Hematopoietic multipotent progenitor cell treated with erythropoietin and hydrocortisone succinate and interleukin-3 and kit ligand, for 4 days (in vitro differentiated cells): ENCODE measurements at regions not wholly inside any gene's neighbourhood (a gene's known extent, or its start where the extent isn't known, plus 50 kb on each side); places are given as distances from the start of the nearest gene placed in this dataset.

Experiments
- DNase-seq: peaks from one replicate; pipeline ENCODE4 v3.0.0-alpha.2; 2015

- no peak for DNase-seq
Measured at GRCh38 chr13:73222627-73223305, 164.0 kb downstream of the KLF5 start.

GRCh38 chr13:73220966-73221720 lies 162.3 kb downstream of the KLF5 start:
- no peak for DNase-seq

GRCh38 chr13:73218181-73218580 lies 159.4 kb downstream of the KLF5 start:
- no peak for DNase-seq

GRCh38 chr13:73216381-73216831 lies 157.6 kb downstream of the KLF5 start:
- no peak for DNase-seq

GRCh38 chr13:73215823-73216222 lies 157.0 kb downstream of the KLF5 start:
- no peak for DNase-seq

DNA sequence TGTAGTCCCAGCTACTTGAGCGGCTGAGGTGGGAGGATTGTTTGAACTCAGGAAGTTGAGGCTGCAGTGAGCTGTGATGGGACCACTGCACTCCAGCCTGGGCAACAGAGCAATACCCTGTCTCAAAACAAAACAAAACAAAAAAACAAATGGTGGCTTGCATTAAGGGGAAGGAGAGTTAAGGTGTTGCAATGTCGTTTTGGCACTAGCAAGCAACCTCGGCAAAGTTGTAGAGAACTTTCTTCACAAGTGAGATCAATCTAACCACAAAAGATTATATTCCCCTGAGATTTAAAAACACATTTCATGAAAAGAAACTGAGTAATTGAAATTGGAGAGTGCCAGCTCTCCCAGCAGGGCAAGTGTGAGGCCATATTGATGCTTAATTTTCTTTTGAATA lies 153.7 kb downstream of the KLF5 start:
- no peak for DNase-seq

GRCh38 chr13:73210218-73210883 lies 151.5 kb downstream of the KLF5 start:
- no peak for DNase-seq

DNA sequence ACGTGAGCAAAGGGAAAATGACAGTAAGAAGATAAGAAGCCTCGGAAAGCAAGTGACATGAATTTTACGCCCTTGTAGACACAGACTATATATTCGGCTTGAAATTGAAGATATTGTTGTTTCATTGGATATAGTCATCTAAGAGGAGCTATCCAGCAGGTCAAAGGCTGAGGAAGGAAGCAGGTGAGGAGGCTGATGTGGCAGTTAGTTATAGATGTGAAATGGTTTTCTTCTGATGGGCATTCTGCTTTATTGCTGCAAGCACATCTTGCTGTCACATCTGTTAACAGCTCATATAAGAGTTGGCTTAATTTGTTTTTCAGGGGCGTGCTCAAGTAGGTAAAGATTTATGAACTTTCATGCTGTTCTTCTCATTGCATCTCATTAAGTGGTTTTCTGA lies 146.1 kb downstream of the KLF5 start:
- DNase-seq, result no peak

DNA sequence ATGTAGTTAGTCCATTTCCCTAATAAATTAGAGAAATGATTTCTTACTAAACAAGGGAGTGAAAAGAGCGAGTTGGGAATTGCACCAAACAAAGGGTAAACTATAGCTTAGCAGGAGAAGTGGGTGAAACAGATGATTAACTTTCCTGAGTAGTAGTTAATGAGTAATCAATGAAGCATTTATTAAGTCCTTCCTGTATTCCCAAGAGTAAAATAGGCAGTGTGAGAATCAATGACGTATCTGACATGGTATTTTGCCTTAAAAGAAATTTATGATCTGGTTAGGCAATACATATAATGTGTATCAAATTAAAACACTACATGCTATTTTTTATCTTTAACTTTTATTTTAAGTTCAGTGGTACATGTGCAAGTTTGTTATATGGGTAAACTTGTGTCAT lies 142.8 kb downstream of the KLF5 start:
- DNase-seq, result no peak

- DNase-seq, result peak; percentile 36
Measured at GRCh38 chr13:73198991-73199411, 140.2 kb downstream of the KLF5 start.

DNA sequence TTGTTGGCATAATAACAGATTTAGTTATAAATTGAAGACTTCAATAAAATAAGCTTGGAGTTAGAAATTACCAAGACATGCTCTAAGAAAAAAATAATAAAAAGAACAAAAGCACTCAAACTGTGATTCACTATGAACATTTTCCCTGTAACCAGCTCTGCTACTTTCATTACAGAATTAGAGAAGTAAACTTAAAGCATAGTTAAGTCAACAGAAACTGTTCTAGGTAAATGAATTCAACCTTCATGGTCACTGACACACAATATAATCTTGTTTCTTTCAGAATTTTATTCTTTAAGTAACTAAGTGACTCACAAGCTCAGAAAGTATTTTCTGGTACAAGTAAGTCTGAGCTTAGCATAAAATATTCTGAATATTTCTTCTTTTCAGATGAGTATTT lies 136.3 kb downstream of the KLF5 start:
- DNase-seq, result no peak

GRCh38 chr13:73194310-73194709 lies 135.5 kb downstream of the KLF5 start:
- peak; percentile 28 for DNase-seq

DNA sequence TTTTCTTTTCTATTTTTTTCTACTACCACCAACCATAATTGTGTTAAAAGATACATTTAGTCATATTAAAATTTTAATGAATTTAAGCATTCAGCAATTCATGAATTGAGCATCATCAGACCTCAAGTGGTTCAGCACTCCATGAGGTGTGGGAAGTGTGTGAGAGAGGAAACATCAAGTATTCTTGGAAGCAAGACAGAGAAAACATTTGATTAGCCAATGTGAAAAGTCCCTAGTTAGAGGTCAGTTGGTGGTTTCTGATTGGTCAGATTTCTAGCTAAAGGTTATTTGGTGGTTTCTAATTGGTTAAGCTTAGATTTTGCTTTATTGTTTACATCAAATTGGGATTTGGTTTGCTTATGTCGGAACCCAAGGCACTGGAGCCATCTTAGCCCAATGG lies 134.7 kb downstream of the KLF5 start:
- DNase-seq, result no peak

- no peak for DNase-seq
Measured at GRCh38 chr13:73190477-73190876, 131.7 kb downstream of the KLF5 start.

- DNase-seq, result no peak
Measured at GRCh38 chr13:73189776-73190175, 131.0 kb downstream of the KLF5 start.

- no peak for DNase-seq
Measured at GRCh38 chr13:73189362-73189761, 130.6 kb downstream of the KLF5 start.

DNA sequence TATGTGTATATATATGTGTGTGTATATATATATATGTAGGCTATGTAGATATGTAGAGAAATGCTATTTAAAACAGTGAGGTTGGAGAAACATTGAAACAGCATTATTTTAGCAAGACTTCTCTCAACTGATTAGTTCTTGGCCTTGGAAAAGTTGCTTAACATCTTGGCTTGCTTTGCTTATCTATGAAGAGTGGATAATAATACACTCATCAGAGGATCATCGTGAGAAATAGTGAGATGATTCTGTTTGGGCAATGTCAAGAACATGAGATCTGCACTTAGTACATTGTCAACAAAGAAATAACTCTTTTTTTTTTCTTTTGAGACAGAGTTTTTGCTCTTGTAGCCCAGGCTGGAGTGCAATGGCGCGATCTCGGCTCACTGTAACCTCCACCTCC lies 128.3 kb downstream of the KLF5 start:
- no peak for DNase-seq

DNA sequence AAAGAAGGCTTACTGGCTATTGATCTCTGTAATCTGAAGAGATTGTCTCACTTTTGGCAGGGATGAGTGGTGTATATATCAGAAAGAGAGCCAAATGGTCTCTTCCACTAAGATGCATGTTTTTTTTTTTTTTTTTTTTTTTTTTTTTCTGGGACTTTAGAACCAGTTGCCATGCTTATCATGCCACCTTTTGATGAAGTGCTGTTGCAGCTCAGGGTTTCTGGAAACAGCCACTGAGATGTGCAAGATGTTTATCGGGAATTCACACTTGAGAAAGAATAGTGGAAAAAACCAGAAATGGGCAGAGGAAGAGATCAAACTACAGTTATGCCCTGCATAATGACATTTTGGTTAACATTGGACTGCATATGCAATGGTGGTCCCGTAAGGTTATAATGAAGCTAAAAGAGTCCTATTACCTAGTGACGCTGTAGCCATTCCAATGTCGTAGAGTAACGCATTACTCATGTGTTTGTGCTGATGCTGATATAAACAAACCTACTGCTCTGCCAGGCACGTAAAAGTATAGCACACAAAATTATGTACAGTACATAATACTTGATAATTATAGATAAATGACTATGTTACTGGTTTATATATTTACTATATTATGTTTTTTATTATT lies 121.0 kb downstream of the KLF5 start:
- DNase-seq, result no peak

DNA sequence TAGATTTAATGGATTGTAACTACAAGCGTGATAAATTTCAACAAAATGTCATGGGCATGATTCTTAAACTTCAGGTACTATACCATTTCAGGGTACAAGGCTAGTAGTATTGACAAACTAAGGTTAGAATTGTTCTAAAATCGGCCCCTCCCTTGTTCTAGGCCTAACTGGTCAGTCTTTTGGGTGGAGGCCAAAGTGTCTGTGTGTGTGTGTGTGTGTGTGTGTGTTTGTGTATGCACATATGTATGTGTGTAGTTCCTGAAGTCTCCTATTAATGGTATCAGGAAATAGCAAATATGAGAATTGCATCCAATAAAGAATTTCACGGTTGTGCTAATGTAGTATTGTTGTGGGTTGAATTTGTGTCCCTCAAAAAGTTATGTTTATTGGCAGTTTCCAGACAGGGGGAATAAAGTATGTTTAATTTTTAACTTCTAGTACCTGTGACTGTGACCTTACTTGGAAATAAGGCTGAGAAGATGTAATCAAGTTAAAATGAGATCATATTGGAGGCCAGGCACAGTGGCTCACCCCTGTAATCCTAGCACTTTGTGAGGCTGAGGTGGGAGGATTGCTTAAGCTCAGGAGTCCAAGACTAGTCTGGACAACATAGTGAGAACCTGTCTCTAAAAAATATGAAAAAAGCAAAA lies 119.2 kb downstream of the KLF5 start:
- no peak for DNase-seq

- no peak for DNase-seq
Measured at GRCh38 chr13:73177017-73177416, 118.2 kb downstream of the KLF5 start.

DNA sequence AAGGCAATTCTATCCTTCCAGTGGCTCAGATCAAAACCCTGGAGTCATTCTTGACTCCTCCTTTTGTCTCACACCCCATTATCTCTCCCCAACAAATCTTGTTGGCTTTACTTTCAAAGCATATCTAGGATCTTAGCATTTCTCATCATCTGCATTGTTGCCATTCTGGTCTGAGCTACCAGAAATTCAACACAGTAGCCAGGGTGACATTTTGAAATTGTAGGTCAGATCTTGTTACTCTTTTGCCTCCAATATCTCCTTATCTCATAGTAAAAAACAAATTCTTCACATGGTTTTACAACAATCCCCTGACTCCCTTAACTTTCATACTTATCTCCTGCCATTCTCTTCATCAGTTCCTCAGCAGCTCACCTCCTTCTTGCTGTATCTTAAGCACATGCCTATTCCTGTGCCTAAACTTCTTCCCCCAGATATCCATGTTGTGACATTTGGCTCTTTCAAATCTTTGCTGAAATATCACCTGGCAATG lies 115.8 kb downstream of the KLF5 start:
- DNase-seq, result no peak

DNA sequence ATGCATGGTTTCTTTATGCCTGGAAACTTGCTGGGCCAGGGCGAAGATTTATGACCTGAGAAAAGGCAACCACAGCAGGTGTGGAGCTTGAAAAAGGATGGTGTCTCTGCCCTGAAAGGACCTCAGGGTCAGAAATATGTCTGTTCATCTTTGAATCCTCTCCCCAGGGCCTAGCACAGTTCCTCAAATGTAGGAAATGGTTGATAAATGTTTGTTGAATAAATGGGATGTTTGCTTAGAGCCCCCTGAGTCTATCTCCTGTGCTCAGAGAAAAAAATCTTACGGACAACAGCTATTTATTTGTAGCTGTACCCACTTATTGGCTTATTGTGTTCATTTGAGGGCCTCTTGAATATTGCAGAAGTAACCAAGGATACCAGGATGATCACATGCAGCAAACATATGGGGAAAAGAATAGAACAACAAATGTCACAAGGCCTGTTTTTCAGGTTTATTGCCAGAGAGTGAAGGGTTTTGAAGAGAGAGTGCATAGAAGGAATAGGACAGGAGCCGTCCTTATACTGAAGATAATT lies 114.5 kb downstream of the KLF5 start:
- no peak for DNase-seq

GRCh38 chr13:73171926-73172325 lies 113.1 kb downstream of the KLF5 start:
- peak; percentile 6 for DNase-seq
